Stimulated activated naive CD8-positive, alpha-beta T cell treated with anti-CD3 and anti-CD28 coated beads, Interleukin-15, amount 100 ng/mL, for 72 hours (primary cell): ENCODE measurements at regions not wholly inside any gene's neighbourhood (a gene's known extent, or its start where the extent isn't known, plus 50 kb on each side); places are given as distances from the start of the nearest gene placed in this dataset.
"Not testable (repeated sequence)": the region's sequence is repeated elsewhere in the genome, so short reads cannot be mapped to it uniquely, and the experiment has no call there.

Source experiments
- ATAC-seq: fragments of 150-1000 bp; cut with Tn5 transposase; 2 replicates; pipeline ENCODE4 v1.10.0; 2021; ENCODE audit warnings: mild to moderate bottlenecking, moderate library complexity
- DNase-seq, 2 donors: peaks; one replicate each; pipeline ENCODE4 v3.0.0; 2021 to 2022
- H3K27ac Mint-ChIP-seq, 2 donors: one replicate each; pipeline ENCODE4 v1.8.0; 2022; ENCODE audit warnings: mild to moderate bottlenecking in 2 of 2, mixed read lengths in 2 of 2, moderate library complexity in 2 of 2
- H3K27me3 Mint-ChIP-seq: one replicate; pipeline ENCODE4 v1.8.0; 2022; ENCODE audit warnings: mixed read lengths
- H3K4me1 Mint-ChIP-seq: one replicate; pipeline ENCODE4 v1.8.0; 2022; ENCODE audit warnings: mild to moderate bottlenecking, mixed read lengths
- H3K4me3 Mint-ChIP-seq, 2 donors: one replicate each; pipeline ENCODE4 v1.8.0; 2022; ENCODE audit warnings: mild to moderate bottlenecking in 2 of 2, mixed read lengths in 2 of 2, moderate library complexity in 1 of 2
- H3K9me3 Mint-ChIP-seq, 2 donors: one replicate each; pipeline ENCODE4 v1.8.0; 2022; ENCODE audit warnings: mixed read lengths in 2 of 2

- DNase-seq, ATAC-seq, H3K27me3 Mint-ChIP-seq, H3K4me3 Mint-ChIP-seq, H3K27ac Mint-ChIP-seq, H3K4me1 Mint-ChIP-seq: not testable (repeated sequence)
- peaks cover 0 to 11% of the 10 kb centered on the region in 2 donors for H3K9me3 Mint-ChIP-seq
Observed at GRCh38 chrX:149420566-149420965, 84.5 kb downstream of the IDS start.

GRCh38 chrX:149398027-149398426 lies 107.1 kb downstream of the IDS start:
- no peak overlapping the region for H3K27ac Mint-ChIP-seq
- no peak overlapping the region for H3K4me3 Mint-ChIP-seq
- no peaks in the 10 kb centered on the region for H3K27me3 Mint-ChIP-seq
- H3K9me3 Mint-ChIP-seq, result no peaks in the 10 kb centered on the region
- no peak for ATAC-seq
- no peak for DNase-seq
- no peaks in the 10 kb centered on the region for H3K4me1 Mint-ChIP-seq

GRCh38 chrX:149392921-149393320 lies 112.2 kb downstream of the IDS start:
- ATAC-seq (no peak), DNase-seq (no peak)
- Mint-ChIP-seq H3K27ac (no peak overlapping the region), H3K27me3 (no peaks in the 10 kb centered on the region), H3K4me3 (no peak overlapping the region), H3K4me1 (no peaks in the 10 kb centered on the region), H3K9me3 (no peaks in the 10 kb centered on the region)

- Mint-ChIP-seq H3K4me3 (no peak overlapping the region), H3K27me3 (no peaks in the 10 kb centered on the region), H3K9me3 (no peaks in the 10 kb centered on the region), H3K27ac (no peak overlapping the region), H3K4me1 (no peaks in the 10 kb centered on the region)
- DNase-seq (no peak), ATAC-seq (no peak)
Observed at GRCh38 chrX:149383852-149384251, 121.3 kb downstream of the IDS start.

GRCh38 chrX:149374751-149375150 lies 130.4 kb downstream of the IDS start:
- Mint-ChIP-seq H3K9me3 (no peaks in the 10 kb centered on the region), H3K27ac (no peak overlapping the region), H3K4me1 (no peaks in the 10 kb centered on the region), H3K4me3 (no peak overlapping the region), H3K27me3 (peaks cover 6% of the 10 kb centered on the region)
- ATAC-seq, result no peak
- DNase-seq, result no peak

GRCh38 chrX:149372866-149373265 lies 132.2 kb downstream of the IDS start:
- Mint-ChIP-seq H3K4me3 (no peak overlapping the region), H3K27ac (no peak overlapping the region), H3K4me1 (no peaks in the 10 kb centered on the region), H3K9me3 (no peaks in the 10 kb centered on the region), H3K27me3 (peaks cover 3% of the 10 kb centered on the region)
- no peak for ATAC-seq
- no peak for DNase-seq

- no peaks in the 10 kb centered on the region for H3K27me3 Mint-ChIP-seq
- H3K4me1 Mint-ChIP-seq, result no peaks in the 10 kb centered on the region
- no peak overlapping the region for H3K4me3 Mint-ChIP-seq
- H3K9me3 Mint-ChIP-seq, result no peaks in the 10 kb centered on the region
- H3K27ac Mint-ChIP-seq, result no peak overlapping the region
- DNase-seq (no peak), ATAC-seq (no peak)
Observed at GRCh38 chrX:149371986-149372385, 133.1 kb downstream of the IDS start.

- H3K27me3 Mint-ChIP-seq, result no peaks in the 10 kb centered on the region
- no peaks in the 10 kb centered on the region for H3K9me3 Mint-ChIP-seq
- H3K4me1 Mint-ChIP-seq, result no peaks in the 10 kb centered on the region
- no peak for ATAC-seq
- H3K27ac Mint-ChIP-seq, result no peak overlapping the region
- DNase-seq, result no peak
- no peak overlapping the region for H3K4me3 Mint-ChIP-seq
Observed at GRCh38 chrX:149370097-149370496, 135.0 kb downstream of the IDS start.

- no peaks in the 10 kb centered on the region for H3K4me1 Mint-ChIP-seq
- H3K9me3 Mint-ChIP-seq, result peaks cover 6% of the 10 kb centered on the region in 2 donors
- ATAC-seq (no peak), DNase-seq (no peak)
- no peak overlapping the region for H3K4me3 Mint-ChIP-seq
- no peak overlapping the region for H3K27ac Mint-ChIP-seq
- peaks cover 5% of the 10 kb centered on the region for H3K27me3 Mint-ChIP-seq
Observed at GRCh38 chrX:149365552-149365951, 139.6 kb downstream of the IDS start.

- DNase-seq (no peak), ATAC-seq (no peak)
- peaks cover 6 to 7% of the 10 kb centered on the region in 2 donors for H3K9me3 Mint-ChIP-seq
- H3K27me3 Mint-ChIP-seq, result peaks cover 5% of the 10 kb centered on the region
- H3K4me1 Mint-ChIP-seq, result no peaks in the 10 kb centered on the region
- H3K4me3 Mint-ChIP-seq, result no peak overlapping the region
- no peak overlapping the region for H3K27ac Mint-ChIP-seq
Observed at GRCh38 chrX:149365061-149365460, 140.0 kb downstream of the IDS start.

GRCh38 chrX:149363965-149364364 lies 141.1 kb downstream of the IDS start:
- no peak for ATAC-seq

GRCh38 chrX:149346306-149346705 lies 158.8 kb downstream of the IDS start:
- no peak for DNase-seq
- Mint-ChIP-seq H3K27me3 (no peaks in the 10 kb centered on the region), H3K27ac (no peak overlapping the region), H3K9me3 (no peaks in the 10 kb centered on the region), H3K4me1 (no peaks in the 10 kb centered on the region), H3K4me3 (no peak overlapping the region)
- ATAC-seq, result no peak

More at GRCh38 chrX:149363965-149364364, 141.1 kb downstream of the IDS start:
- Mint-ChIP-seq H3K9me3 (peaks cover 6 to 7% of the 10 kb centered on the region in 2 donors), H3K4me1 (no peaks in the 10 kb centered on the region), H3K4me3 (no peak overlapping the region), H3K27ac (no peak overlapping the region), H3K27me3 (peaks cover 5% of the 10 kb centered on the region)
- no peak for DNase-seq

GRCh38 chrX:149322316-149322715 lies 182.8 kb downstream of the IDS start:
- no peak for DNase-seq
- no peak for ATAC-seq
- no peaks in the 10 kb centered on the region for H3K4me1 Mint-ChIP-seq
- H3K27ac Mint-ChIP-seq, result no peak overlapping the region
- no peak overlapping the region for H3K4me3 Mint-ChIP-seq
- no peaks in the 10 kb centered on the region for H3K9me3 Mint-ChIP-seq
- H3K27me3 Mint-ChIP-seq, result no peaks in the 10 kb centered on the region

GRCh38 chrX:149313871-149314371 lies 191.2 kb downstream of the IDS start:
- Mint-ChIP-seq H3K9me3 (no peaks in the 10 kb centered on the region), H3K4me1 (no peaks in the 10 kb centered on the region), H3K27me3 (no peaks in the 10 kb centered on the region), H3K27ac (no peak overlapping the region), H3K4me3 (no peak overlapping the region)
- DNase-seq (no peak), ATAC-seq (no peak)

- DNase-seq (no peak), ATAC-seq (no peak)
- H3K4me1 Mint-ChIP-seq, result no peaks in the 10 kb centered on the region
- no peaks in the 10 kb centered on the region for H3K9me3 Mint-ChIP-seq
- H3K4me3 Mint-ChIP-seq, result no peak overlapping the region
- H3K27ac Mint-ChIP-seq, result no peak overlapping the region
- no peaks in the 10 kb centered on the region for H3K27me3 Mint-ChIP-seq
Observed at GRCh38 chrX:149312988-149313387, 192.1 kb downstream of the IDS start.

GRCh38 chrX:149312097-149312496 lies 193.0 kb downstream of the IDS start:
- Mint-ChIP-seq H3K4me3 (no peak overlapping the region), H3K27ac (no peak overlapping the region), H3K27me3 (no peaks in the 10 kb centered on the region), H3K4me1 (no peaks in the 10 kb centered on the region), H3K9me3 (no peaks in the 10 kb centered on the region)
- ATAC-seq (no peak), DNase-seq (no peak)

- DNase-seq, result no peak
- H3K9me3 Mint-ChIP-seq, result no peaks in the 10 kb centered on the region
- ATAC-seq, result no peak
- H3K4me3 Mint-ChIP-seq, result no peak overlapping the region
- H3K27ac Mint-ChIP-seq, result no peak overlapping the region
- H3K27me3 Mint-ChIP-seq, result no peaks in the 10 kb centered on the region
- H3K4me1 Mint-ChIP-seq, result no peaks in the 10 kb centered on the region
Observed at GRCh38 chrX:149302705-149303104, 202.4 kb downstream of the IDS start.
